GM20000 (cell line): ENCODE measurements at regions not wholly inside any gene's neighbourhood (a gene's known extent, or its start where the extent isn't known, plus 50 kb on each side); places are given as distances from the start of the nearest gene placed in this dataset.
"Not testable (repeated sequence)": the region's sequence is repeated elsewhere in the genome, so short reads cannot be mapped to it uniquely, and the experiment has no call there.

Experiments used
- DNase-seq: peaks from one replicate; pipeline ENCODE4 v3.0.0; 2012; ENCODE audit warnings: low spot score
- CTCF ChIP-seq: IDR thresholded peaks from 2 replicates; pipeline ENCODE4 v1.5.1; 2012; ENCODE audit warnings: mild to moderate bottlenecking, control low read depth; ENCODE audit errors: extremely low read depth, missing control alignments

GRCh38 chr14:39548358-39548757 lies 116.1 kb upstream of the FBXO33 start:
- DNase-seq, result no peak
- TF ChIP-seq CTCF, result no peak

- DNase-seq, result no peak
- no peak for TF ChIP-seq CTCF
These were observed 115.6 kb upstream of the FBXO33 start for GRCh38 chr14:39547845-39548244.

- no peak for DNase-seq
- no peak for TF ChIP-seq CTCF
These were observed 73.6 kb upstream of the FBXO33 start for GRCh38 chr14:39505812-39506211.

GRCh38 chr14:39500253-39500652 lies 68.0 kb upstream of the FBXO33 start:
- DNase-seq, result no peak
- no peak for TF ChIP-seq CTCF

GRCh38 chr14:39499514-39499913 lies 67.3 kb upstream of the FBXO33 start:
- DNase-seq, result no peak
- TF ChIP-seq CTCF, result no peak

- not testable (repeated sequence) for DNase-seq
These were observed 65.4 kb upstream of the FBXO33 start for GRCh38 chr14:39497677-39498076.

GRCh38 chr14:39492267-39492666 lies 60.0 kb upstream of the FBXO33 start:
- DNase-seq, result no peak
- no peak for TF ChIP-seq CTCF

GRCh38 chr14:39491134-39491571 lies 58.9 kb upstream of the FBXO33 start:
- DNase-seq, result peak; percentile 21

More at GRCh38 chr14:39491134-39491571, 58.9 kb upstream of the FBXO33 start:
- no peak for TF ChIP-seq CTCF
